Stimulated activated naive B cell treated with anti-CD40 and anti-IgM and Interleukin-4, amounts not matched to agents 10 μg/mL and 1 μg/mL and 100 μg/mL, for 72 hours (primary cell): ENCODE measurements at regions not wholly inside any gene's neighbourhood (a gene's known extent, or its start where the extent isn't known, plus 50 kb on each side); places are given as distances from the start of the nearest gene placed in this dataset.

Experiments
- ATAC-seq, 2 donors: fragments of 150-1000 bp; cut with Tn5 transposase; replicated peaks; 2 replicates each; pipeline ENCODE4 v1.10.0; 2021; ENCODE audit warnings: moderate library complexity in 1 of 2
- DNase-seq: peaks from one replicate; pipeline ENCODE4 v3.0.0; 2021
- H3K27ac Mint-ChIP-seq: one replicate; pipeline ENCODE4 v1.8.0; 2022; ENCODE audit warnings: mild to moderate bottlenecking, mixed read lengths
- H3K27me3 Mint-ChIP-seq, 2 donors: one replicate each; pipeline ENCODE4 v1.8.0; 2022; ENCODE audit warnings: mixed read lengths in 2 of 2
- H3K36me3 Mint-ChIP-seq, 2 donors: one replicate each; pipeline ENCODE4 v1.8.0; 2022; ENCODE audit warnings: mixed read lengths in 2 of 2, mild to moderate bottlenecking in 1 of 2
- H3K4me1 Mint-ChIP-seq, 2 donors: one replicate each; pipeline ENCODE4 v1.8.0; 2022; ENCODE audit warnings: mixed read lengths in 2 of 2, mild to moderate bottlenecking in 1 of 2
- H3K4me3 Mint-ChIP-seq, 2 donors: one replicate each; pipeline ENCODE4 v1.8.0; 2022; ENCODE audit warnings: mild to moderate bottlenecking in 2 of 2, mixed read lengths in 2 of 2, moderate library complexity in 1 of 2
- H3K9me3 Mint-ChIP-seq, 2 donors: one replicate each; pipeline ENCODE4 v1.8.0; 2022; ENCODE audit warnings: mixed read lengths in 2 of 2, mild to moderate bottlenecking in 1 of 2

GRCh38 chr6:84371681-84372080, 144.2 kb upstream of the CEP162 start:
- Mint-ChIP-seq H3K27me3 (no peaks in the 10 kb centered on the region), H3K4me1 (peaks cover 0 to 1% of the 10 kb centered on the region in 2 donors), H3K9me3 (peaks cover 4 to 5% of the 10 kb centered on the region in 2 donors), H3K36me3 (no peaks in the 10 kb centered on the region), H3K4me3 (no peak overlapping the region), H3K27ac (no peak overlapping the region)
- DNase-seq (no peak), ATAC-seq (no peak)

DNA sequence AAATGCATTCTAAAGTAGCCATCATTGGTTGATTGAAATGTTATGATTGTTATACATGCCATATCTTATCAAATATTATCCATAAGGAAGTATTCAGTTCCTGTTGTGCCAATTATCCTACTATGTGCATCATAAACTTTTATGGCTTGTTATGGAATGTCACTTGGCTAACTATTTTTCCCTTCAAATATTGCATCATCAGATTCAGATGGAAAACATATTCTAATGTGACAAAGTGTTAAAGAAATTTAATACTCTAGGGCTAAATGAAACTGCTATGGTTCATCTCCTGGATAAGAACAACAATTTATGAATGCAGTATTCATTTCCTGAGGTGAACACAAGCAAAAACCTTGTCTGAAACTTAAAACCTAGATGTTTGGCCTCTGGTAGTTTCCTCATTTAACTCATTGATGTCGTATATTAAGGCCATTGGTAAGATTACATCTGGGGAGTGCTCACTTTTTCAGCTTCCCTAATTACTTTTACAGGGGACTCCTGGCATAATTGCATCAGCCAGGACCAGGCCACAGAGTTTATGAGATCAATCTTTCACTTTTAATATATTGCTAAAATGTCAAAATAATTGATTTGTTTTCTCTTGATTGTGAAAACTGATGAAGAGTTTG, 134.9 kb upstream of the CEP162 start:
- Mint-ChIP-seq H3K36me3 (no peaks in the 10 kb centered on the region), H3K27ac (no peak overlapping the region), H3K9me3 (peaks cover 0 to 2% of the 10 kb centered on the region in 2 donors), H3K4me3 (no peak overlapping the region), H3K27me3 (no peaks in the 10 kb centered on the region), H3K4me1 (no peaks in the 10 kb centered on the region)
- DNase-seq (no peak), ATAC-seq (no peak)

- H3K9me3 Mint-ChIP-seq = peaks cover 0 to 2% of the 10 kb centered on the region in 2 donors
- no peak for ATAC-seq
- H3K27me3 Mint-ChIP-seq = no peaks in the 10 kb centered on the region
- DNase-seq = no peak
- no peak overlapping the region for H3K27ac Mint-ChIP-seq
- no peak overlapping the region for H3K4me3 Mint-ChIP-seq
- H3K4me1 Mint-ChIP-seq = no peaks in the 10 kb centered on the region
- no peaks in the 10 kb centered on the region for H3K36me3 Mint-ChIP-seq
Observed at GRCh38 chr6:84361372-84362192, 134.1 kb upstream of the CEP162 start.

DNA sequence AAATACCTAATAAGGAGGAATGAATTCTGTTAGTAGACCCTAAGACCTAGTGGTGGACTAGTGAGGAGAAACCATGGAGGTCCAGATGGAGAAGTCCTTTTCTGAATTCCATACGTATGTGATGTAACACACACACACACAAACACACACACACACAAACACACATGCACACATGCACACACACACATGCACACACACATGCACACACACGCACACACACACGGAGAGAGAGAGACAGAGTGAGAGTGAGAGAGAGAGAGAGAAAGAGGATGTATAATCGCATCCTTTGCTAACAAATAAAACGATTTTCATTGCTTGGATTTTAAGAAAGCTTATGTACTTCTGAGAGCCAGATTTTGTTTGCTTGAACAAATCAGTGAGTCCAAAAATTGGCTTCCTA, 132.6 kb upstream of the CEP162 start:
- H3K36me3 Mint-ChIP-seq = no peaks in the 10 kb centered on the region
- no peaks in the 10 kb centered on the region for H3K4me1 Mint-ChIP-seq
- no peak for DNase-seq
- no peak overlapping the region for H3K4me3 Mint-ChIP-seq
- ATAC-seq = no peak
- peaks cover 0 to 2% of the 10 kb centered on the region in 2 donors for H3K9me3 Mint-ChIP-seq
- H3K27ac Mint-ChIP-seq = no peak overlapping the region
- H3K27me3 Mint-ChIP-seq = no peaks in the 10 kb centered on the region

DNA sequence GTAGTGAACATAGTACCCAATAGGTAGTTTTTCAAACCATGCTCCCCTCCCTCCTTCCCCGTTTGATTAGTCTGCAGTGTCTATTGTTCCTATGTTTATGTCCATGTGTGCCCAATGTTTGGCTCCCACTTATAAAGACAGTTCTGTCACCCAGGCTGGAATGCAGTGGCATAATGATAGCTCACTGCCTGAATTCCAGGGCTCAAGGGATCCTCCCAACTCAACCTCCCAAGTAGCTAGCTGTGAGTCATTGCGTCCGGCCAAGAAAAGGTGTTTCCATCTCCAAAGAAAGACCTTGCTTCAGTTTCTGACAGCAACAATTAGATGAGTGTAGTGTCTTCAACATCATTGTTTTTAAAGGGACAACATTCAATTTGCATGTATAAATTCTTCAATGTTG, 131.1 kb upstream of the CEP162 start:
- H3K4me1 Mint-ChIP-seq = no peaks in the 10 kb centered on the region
- H3K27me3 Mint-ChIP-seq = no peaks in the 10 kb centered on the region
- peaks cover 0 to 2% of the 10 kb centered on the region in 2 donors for H3K9me3 Mint-ChIP-seq
- no peak overlapping the region for H3K4me3 Mint-ChIP-seq
- DNase-seq (no peak), ATAC-seq (no peak)
- H3K36me3 Mint-ChIP-seq = no peaks in the 10 kb centered on the region
- H3K27ac Mint-ChIP-seq = no peak overlapping the region

GRCh38 chr6:84357631-84358030, 130.2 kb upstream of the CEP162 start:
- ATAC-seq (no peak), DNase-seq (no peak)
- H3K36me3 Mint-ChIP-seq = no peaks in the 10 kb centered on the region
- H3K4me3 Mint-ChIP-seq = no peak overlapping the region
- peaks cover 0 to 3% of the 10 kb centered on the region in 2 donors for H3K9me3 Mint-ChIP-seq
- H3K27ac Mint-ChIP-seq = no peak overlapping the region
- no peaks in the 10 kb centered on the region for H3K27me3 Mint-ChIP-seq
- H3K4me1 Mint-ChIP-seq = no peaks in the 10 kb centered on the region

DNA sequence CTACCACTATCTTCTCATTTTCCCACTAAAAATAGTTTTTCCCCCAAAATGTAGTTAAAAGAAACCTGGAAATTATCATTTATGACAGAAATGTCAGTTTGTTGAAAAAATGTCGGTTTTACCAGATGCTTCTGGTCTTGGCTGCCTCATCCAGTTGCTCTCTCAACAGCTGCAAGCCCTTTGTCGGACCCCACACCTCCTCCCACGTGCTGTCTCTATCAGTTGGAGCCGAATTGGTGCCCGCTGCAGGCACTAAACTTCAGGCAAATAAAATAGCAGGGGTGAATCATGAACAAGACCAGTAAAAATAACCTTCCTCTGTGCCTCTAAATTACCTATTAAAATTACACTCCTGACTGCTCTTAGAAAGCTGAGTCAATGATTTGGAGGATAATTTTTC, 129.5 kb upstream of the CEP162 start:
- Mint-ChIP-seq H3K4me3 (no peak overlapping the region), H3K27me3 (no peaks in the 10 kb centered on the region), H3K4me1 (no peaks in the 10 kb centered on the region), H3K27ac (no peak overlapping the region), H3K36me3 (no peaks in the 10 kb centered on the region), H3K9me3 (peaks cover 0 to 3% of the 10 kb centered on the region in 2 donors)
- ATAC-seq (no peak), DNase-seq (no peak)

- Mint-ChIP-seq H3K4me3 (no peak overlapping the region), H3K27ac (no peak overlapping the region), H3K36me3 (no peaks in the 10 kb centered on the region), H3K9me3 (peaks cover 0 to 3% of the 10 kb centered on the region in 2 donors), H3K4me1 (no peaks in the 10 kb centered on the region), H3K27me3 (no peaks in the 10 kb centered on the region)
- ATAC-seq = no peak
- no peak for DNase-seq
Observed at GRCh38 chr6:84353459-84354423, 126.3 kb upstream of the CEP162 start.

- Mint-ChIP-seq H3K27ac (no peak overlapping the region), H3K27me3 (no peaks in the 10 kb centered on the region), H3K4me1 (no peaks in the 10 kb centered on the region), H3K9me3 (peaks cover 0 to 1% of the 10 kb centered on the region in 2 donors), H3K36me3 (no peaks in the 10 kb centered on the region), H3K4me3 (no peak overlapping the region)
- DNase-seq = no peak
- no peak for ATAC-seq
Observed at GRCh38 chr6:84350397-84350796, 123.0 kb upstream of the CEP162 start.

DNA sequence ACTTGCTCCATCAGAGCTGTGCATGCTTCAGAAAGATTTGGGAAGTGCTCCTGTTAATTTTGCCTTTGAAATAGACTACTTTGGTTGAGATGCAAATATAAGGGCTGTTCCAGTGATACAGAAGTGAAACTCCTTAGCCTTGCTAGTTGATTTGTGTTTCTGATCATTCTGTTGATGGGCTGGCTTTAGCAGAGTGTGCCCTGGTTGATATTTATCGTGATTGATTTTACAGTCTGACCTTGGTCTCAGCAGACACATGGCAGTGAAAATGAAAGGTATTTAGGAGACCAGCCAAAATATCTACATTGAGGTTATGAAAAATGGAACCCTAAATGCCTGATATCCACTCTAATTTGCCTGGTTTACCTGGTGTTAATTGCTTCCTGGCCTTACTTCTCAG, 122.1 kb upstream of the CEP162 start:
- Mint-ChIP-seq H3K9me3 (peaks cover 0 to 1% of the 10 kb centered on the region in 2 donors), H3K4me1 (no peaks in the 10 kb centered on the region), H3K27ac (no peak overlapping the region), H3K36me3 (no peaks in the 10 kb centered on the region), H3K4me3 (no peak overlapping the region), H3K27me3 (no peaks in the 10 kb centered on the region)
- DNase-seq (no peak), ATAC-seq (no peak)

DNA sequence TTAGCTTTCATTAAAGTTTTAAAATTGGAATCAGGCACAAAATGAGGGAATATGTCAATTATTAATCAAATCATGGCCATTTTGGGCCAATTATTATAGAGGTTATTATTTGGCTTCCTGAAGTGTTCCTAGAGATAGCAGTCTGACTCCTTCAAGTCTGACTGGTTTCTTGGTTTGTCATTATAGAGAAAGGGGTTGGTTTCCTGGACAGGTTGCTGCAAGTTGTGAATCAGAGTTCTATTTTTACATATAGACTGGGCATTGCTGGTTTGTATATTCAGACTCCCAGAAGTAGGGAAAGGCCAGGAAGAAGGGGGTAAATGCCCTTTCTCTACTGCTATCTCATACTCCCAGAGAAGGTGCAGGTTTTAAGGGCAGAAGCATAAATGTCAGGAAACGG, 121.4 kb upstream of the CEP162 start:
- ATAC-seq = no peak
- DNase-seq = no peak
- Mint-ChIP-seq H3K4me3 (no peak overlapping the region), H3K4me1 (no peaks in the 10 kb centered on the region), H3K9me3 (peaks cover 5 to 7% of the 10 kb centered on the region in 2 donors), H3K27ac (no peak overlapping the region), H3K36me3 (no peaks in the 10 kb centered on the region), H3K27me3 (no peaks in the 10 kb centered on the region)

- DNase-seq (no peak), ATAC-seq (no peak)
- Mint-ChIP-seq H3K36me3 (no peaks in the 10 kb centered on the region), H3K27me3 (no peaks in the 10 kb centered on the region), H3K4me1 (no peaks in the 10 kb centered on the region), H3K9me3 (peaks cover 4 to 9% of the 10 kb centered on the region in 2 donors), H3K4me3 (no peak overlapping the region), H3K27ac (no peak overlapping the region)
Observed at GRCh38 chr6:84346372-84346771, 118.9 kb upstream of the CEP162 start.

- no peak for ATAC-seq
Observed at GRCh38 chr6:84344005-84344404, 116.6 kb upstream of the CEP162 start.

DNA sequence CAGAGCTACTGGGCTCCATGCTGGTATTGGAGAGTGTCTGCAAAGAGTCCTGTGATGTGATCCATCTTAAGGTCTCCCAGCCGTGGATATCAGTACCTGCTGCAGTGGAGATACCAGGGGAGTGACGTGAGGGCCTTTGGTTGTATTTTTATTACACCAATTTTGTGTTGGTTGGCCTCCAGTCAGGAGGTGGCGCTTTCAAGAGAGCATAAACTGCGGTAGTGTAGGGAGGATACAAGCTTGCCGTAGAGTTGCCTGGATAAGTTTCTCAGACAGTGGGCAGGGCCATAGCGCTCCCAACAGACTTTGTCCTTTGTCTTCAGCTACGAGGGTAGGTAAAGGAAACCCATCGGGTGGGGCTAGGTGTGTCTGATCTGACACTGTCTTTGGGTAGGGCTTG, 113.0 kb upstream of the CEP162 start:
- no peak for ATAC-seq
- H3K9me3 Mint-ChIP-seq = peaks cover 14 to 24% of the 10 kb centered on the region in 2 donors
- H3K4me1 Mint-ChIP-seq = no peaks in the 10 kb centered on the region
- no peaks in the 10 kb centered on the region for H3K36me3 Mint-ChIP-seq
- H3K4me3 Mint-ChIP-seq = no peak overlapping the region
- no peak for DNase-seq
- no peak overlapping the region for H3K27ac Mint-ChIP-seq
- H3K27me3 Mint-ChIP-seq = no peaks in the 10 kb centered on the region

More at GRCh38 chr6:84344005-84344404, 116.6 kb upstream of the CEP162 start:
- Mint-ChIP-seq H3K4me3 (no peak overlapping the region), H3K9me3 (peaks cover 8 to 9% of the 10 kb centered on the region in 2 donors), H3K4me1 (no peaks in the 10 kb centered on the region), H3K27ac (no peak overlapping the region), H3K27me3 (no peaks in the 10 kb centered on the region), H3K36me3 (no peaks in the 10 kb centered on the region)
- DNase-seq = no peak
